ENCODE measurements at regions not wholly inside any gene's neighbourhood (a gene's known extent, or its start where the extent isn't known, plus 50 kb on each side); places are given as distances from the start of the nearest gene placed in this dataset.

DNA sequence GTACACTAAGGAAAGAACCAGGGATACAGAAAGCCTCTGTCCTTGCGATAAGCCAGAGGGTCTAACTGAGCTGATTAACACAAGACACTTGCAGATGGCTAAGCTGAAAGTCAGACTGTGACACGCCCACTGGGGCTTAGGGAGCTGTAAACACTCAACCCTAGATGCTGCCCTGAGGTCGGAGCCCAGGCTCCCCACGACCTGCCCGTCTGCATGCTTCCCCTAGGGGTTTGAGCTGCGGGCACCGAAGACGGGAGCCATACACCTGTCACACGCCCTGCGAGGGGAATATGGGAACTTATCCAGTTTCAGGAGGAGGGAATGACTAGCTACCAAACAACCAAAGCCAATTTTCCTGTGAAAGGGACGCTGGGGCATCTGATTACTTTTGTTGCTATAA, 96.0 kb downstream of the HTR5A start:
- no peak overlapping the region for H3K4me3 ChIP-seq (ENCODE audit: control insufficient read depth, low read depth, low read length)
- DNase-seq (ENCODE audit: low read depth), result no peak
- TF ChIP-seq, protein P1, sequence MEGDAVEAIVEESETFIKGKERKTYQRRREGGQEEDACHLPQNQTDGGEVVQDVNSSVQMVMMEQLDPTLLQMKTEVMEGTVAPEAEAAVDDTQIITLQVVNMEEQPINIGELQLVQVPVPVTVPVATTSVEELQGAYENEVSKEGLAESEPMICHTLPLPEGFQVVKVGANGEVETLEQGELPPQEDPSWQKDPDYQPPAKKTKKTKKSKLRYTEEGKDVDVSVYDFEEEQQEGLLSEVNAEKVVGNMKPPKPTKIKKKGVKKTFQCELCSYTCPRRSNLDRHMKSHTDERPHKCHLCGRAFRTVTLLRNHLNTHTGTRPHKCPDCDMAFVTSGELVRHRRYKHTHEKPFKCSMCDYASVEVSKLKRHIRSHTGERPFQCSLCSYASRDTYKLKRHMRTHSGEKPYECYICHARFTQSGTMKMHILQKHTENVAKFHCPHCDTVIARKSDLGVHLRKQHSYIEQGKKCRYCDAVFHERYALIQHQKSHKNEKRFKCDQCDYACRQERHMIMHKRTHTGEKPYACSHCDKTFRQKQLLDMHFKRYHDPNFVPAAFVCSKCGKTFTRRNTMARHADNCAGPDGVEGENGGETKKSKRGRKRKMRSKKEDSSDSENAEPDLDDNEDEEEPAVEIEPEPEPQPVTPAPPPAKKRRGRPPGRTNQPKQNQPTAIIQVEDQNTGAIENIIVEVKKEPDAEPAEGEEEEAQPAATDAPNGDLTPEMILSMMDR (IDR thresholded peaks at IDR 0.05; ENCODE audit: control insufficient read depth, insufficient read depth, low read depth, low read length, missing control alignments), result no peak

DNA sequence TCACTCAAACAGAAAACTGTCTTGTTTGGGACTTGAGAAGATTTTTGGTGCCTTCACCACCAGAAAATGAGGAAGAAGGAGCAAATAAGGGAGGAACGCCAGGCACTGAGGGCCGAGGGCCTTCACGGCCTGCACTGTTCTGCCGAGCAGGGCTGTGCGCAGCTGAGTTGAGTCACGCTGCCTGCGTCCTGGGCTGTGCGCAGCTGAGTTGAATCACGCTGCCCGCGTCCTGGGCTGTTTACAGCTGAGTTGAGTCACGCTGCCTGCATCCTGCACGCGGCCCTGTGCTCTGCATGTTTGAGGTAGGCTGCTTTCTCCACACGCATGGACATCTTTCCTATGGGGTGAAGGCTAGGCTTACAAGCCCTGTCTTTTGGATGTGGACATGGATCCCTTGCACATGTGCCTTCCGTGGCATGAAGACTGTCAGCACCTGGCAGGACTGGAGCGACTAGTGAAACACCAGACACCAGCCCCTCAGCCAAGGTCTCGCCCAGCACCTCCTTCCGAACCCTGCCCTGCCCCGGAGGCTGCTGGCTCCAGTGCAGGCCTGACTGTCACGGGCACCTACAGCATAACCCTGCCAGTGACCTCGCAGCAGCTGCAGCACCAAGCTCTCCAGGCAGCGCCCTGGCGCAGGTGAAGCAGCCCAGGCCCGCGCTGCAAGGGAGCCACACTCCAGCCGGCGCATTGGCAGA, 96.7 kb downstream of the HTR5A start:
- no peak overlapping the region for H3K4me3 ChIP-seq (ENCODE audit: control insufficient read depth, low read depth, low read length)
- DNase-seq (ENCODE audit: low read depth), result peak; percentile 94
- TF ChIP-seq, protein P1 (IDR thresholded peaks at IDR 0.05; ENCODE audit: control insufficient read depth, insufficient read depth, low read depth, low read length, missing control alignments), result no peak

DNA sequence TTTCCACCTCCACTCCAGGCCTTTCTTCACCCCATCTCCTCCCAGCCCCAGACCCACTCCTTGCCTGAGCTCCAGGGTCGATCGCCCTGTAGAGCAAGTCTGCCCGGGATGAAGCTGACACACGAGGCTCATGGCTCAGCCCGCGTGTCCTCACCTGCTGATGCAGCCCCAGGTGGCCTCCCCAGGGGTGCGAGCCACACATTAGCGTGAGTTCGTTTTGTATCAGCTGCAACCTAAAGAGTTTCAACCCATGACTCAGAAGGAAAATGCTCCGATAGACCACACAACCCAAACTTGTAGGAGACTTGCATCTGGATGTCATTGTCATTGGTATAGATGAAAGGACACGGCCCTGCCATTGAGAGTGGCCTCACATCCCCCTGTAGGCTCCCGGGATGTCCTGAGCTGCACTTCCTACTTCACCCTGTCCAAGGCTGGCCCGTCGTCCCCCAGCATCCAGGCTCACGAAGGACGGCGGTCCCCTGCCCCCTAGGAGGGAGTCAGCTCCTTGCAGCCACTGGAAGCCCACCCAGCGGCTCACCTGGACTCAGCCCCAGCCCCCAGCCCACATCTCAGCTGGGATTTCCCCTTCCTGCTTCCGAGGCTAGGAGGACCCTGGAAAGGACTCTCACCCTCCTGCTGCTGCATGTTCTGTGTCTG, 97.7 kb downstream of the HTR5A start:
- TF ChIP-seq, protein P1 (IDR thresholded peaks at IDR 0.05; ENCODE audit: control insufficient read depth, insufficient read depth, low read depth, low read length, missing control alignments), result no peak
- DNase-seq (ENCODE audit: low read depth), result no peak
- no peak overlapping the region for H3K4me3 ChIP-seq (ENCODE audit: control insufficient read depth, low read depth, low read length)

DNA sequence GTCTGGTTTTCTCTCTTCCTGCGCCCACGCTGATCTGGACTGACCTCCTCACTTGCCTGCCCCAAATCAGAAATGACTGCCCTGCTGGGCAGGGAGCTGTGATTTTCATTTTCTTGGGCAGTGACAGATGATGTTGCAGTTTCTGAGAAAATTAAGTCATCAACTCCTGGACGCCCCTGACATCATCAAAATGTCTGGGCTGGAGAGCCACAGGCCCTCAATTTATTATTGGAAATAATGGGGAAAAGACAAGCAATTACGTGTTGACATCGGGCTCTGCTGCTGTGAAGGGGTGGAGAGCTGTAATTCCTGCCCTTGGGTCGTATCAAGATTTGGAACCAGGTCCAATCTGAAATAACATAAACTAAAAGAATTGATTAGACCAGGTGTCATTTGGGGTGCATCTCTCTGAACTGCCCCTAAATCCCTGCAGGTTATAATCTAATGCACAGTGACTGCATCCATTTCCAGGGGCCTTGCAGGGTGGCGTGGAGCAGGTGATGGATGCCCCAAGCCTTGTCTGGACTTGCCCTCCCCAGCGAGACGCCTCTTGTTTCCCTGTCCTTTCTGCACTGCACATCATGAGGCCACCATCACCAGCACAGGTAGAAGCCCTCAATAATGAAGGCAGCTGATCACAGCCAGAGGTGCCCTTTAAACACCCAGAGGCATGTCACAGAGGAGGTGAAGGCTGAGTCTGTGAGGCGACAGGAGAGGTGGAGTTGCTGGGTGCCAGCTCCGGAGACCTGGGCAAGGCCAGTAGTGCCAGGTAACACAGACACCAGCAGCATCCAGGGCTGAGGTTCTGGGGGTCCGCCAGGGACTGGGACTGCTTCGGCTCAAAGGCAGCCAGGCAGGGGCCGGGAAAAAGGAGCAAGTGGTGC, 98.7 kb downstream of the HTR5A start:
- DNase-seq (ENCODE audit: low read depth), result no peak
- H3K4me3 ChIP-seq (ENCODE audit: control insufficient read depth, low read depth, low read length), result no peak overlapping the region
- TF ChIP-seq, protein P1 (IDR thresholded peaks at IDR 0.05; ENCODE audit: control insufficient read depth, insufficient read depth, low read depth, low read length, missing control alignments), result no peak

DNA sequence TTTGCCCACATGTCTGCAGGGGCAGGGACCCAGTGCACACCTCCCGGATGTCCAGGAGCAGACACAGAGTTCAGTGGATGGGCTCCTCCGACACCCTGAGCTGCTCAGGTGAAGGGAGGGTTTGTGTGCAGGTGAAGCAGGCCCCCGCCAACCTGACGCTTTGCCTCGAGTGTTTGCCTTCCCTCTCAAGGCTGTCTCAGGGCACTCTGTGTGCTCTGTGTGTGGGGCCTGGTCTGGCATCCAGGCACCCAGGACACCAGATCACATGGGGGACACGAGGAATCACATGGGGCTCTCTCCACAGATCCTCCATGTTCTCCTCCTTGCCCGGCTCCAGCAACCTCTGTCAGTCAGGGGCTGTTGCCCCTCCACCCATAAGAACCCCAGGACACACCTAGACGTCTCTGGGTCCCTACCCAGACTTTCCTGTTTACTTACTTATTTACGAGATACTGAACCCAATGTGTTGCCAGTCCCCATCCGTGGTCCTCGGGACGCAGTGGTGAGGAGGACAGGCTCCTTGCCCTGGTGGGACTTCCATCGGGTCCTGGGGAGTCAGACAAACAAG, 99.5 kb downstream of the HTR5A start:
- no peak for DNase-seq (ENCODE audit: low read depth)
- TF ChIP-seq, protein P1 (IDR thresholded peaks at IDR 0.05; ENCODE audit: control insufficient read depth, insufficient read depth, low read depth, low read length, missing control alignments), result no peak
- H3K4me3 ChIP-seq (ENCODE audit: control insufficient read depth, low read depth, low read length), result no peak overlapping the region

DNA sequence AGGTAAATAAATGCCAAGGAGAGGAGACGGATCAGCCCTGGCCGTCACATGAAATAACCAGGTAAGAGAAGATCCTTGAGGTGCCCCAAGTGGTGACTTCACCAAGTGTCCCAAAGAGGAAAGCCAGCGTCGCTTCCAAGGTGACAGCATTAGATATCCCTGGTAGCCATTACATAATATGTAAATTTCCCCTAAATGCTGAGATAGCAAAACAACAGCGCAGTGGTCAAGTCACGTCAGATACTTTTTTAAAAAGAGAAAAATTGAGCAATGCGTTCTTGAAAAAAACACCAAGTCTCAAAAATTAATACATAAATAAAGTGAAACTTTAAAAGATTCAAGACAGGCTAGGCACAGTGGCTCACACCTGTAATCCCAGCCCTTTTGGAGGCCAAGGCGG, 100.2 kb downstream of the HTR5A start:
- TF ChIP-seq, protein P1 (IDR thresholded peaks at IDR 0.05; ENCODE audit: control insufficient read depth, insufficient read depth, low read depth, low read length, missing control alignments), result no peak
- DNase-seq (ENCODE audit: low read depth), result no peak
- no peak overlapping the region for H3K4me3 ChIP-seq (ENCODE audit: control insufficient read depth, low read depth, low read length)

Data from AG09309 (cell line).